B cell (primary cell): ENCODE measurements at regions not wholly inside any gene's neighbourhood (a gene's known extent, or its start where the extent isn't known, plus 50 kb on each side); places are given as distances from the start of the nearest gene placed in this dataset.

ENCODE experiments used
- ATAC-seq: fragments of 200-7000 bp; cut with Tn5 transposase; one replicate; pipeline ENCODE4 v1.10.0; 2021; ENCODE audit warnings: low read depth, mild to moderate bottlenecking, moderate number of reproducible peaks, moderate library complexity
- CTCF ChIA-PET: fragments of 350-600 bp; sonication (Branson Sonifier 250); formaldehyde crosslinking; loops from one replicate; lab custom pipeline; 2021; ENCODE audit warnings: antibody characterized with exemption, inconsistent platforms; lab: Charles Lee
- POLR2A ChIA-PET: fragments of 350-600 bp; sonication (Branson Sonifier 250); formaldehyde crosslinking; loops from one replicate; lab custom pipeline; 2021; ENCODE audit warnings: antibody characterized with exemption; lab: Charles Lee
- DNase-seq: peaks from one replicate; pipeline ENCODE4 v3.0.0; 2013
- H2AFZ ChIP-seq: 2 replicates; pipeline ENCODE4 v1.6.1; 2012; ENCODE audit warnings: mild to moderate bottlenecking, low read depth, low read length; ENCODE audit not compliant: insufficient read depth, poor library complexity, severe bottlenecking
- H3K27ac ChIP-seq, 2 donors: 1 replicate in 1 of 2; 2 replicates in 1 of 2; pipeline ENCODE4 v1.5.1; 2012 to 2013; ENCODE audit warnings: low read length in 2 of 2, mild to moderate bottlenecking in 2 of 2, moderate library complexity in 1 of 2
- H3K27me3 ChIP-seq, 4 experiments: fragments of 200-600 bp in 1 of 4; sonication (generic) in 1 of 4; replicated peaks in 1 of 4; 1 replicate in 2 of 4; 2 replicates in 2 of 4; pipeline versions ENCODE4 v1.6.1 to v1.7.0; 2013 to 2016; ENCODE audit warnings: low read length in 3 of 4, mild to moderate bottlenecking in 2 of 4, mixed read lengths in 1 of 4, moderate library complexity in 1 of 4; ENCODE audit not compliant: insufficient read depth in 4 of 4, control insufficient read depth in 3 of 4; ENCODE audit errors: control extremely low read depth in 1 of 4
- H3K36me3 ChIP-seq, 2 experiments: replicated peaks in 1 of 2; 1 replicate in 1 of 2; 2 replicates in 1 of 2; pipeline versions ENCODE4 v1.6.1 to v1.7.1; 2013; ENCODE audit warnings: low read length in 1 of 2; ENCODE audit not compliant: insufficient read depth in 2 of 2, control insufficient read depth in 1 of 2; ENCODE audit errors: control extremely low read depth in 1 of 2, extremely low read depth in 1 of 2
- H3K4me1 ChIP-seq, 2 donors: fragments of 200-600 bp in 1 of 2; sonication (generic) in 1 of 2; 1 replicate in 1 of 2; 2 replicates in 1 of 2; pipeline versions ENCODE4 v1.5.1 to v1.6.1; 2013 to 2017; ENCODE audit warnings: low read length in 2 of 2; ENCODE audit not compliant: control insufficient read depth in 2 of 2, insufficient read depth in 2 of 2
- H3K4me2 ChIP-seq: replicated peaks from 2 replicates; pipeline ENCODE3; 2012; ENCODE audit warnings: mild to moderate bottlenecking, low read depth, low read length; ENCODE audit not compliant: poor library complexity, severe bottlenecking
- H3K4me3 ChIP-seq, 5 experiments: fragments of 200-600 bp in 1 of 5; sonication (generic) in 1 of 5; 1 replicate in 3 of 5; 2 replicates in 2 of 5; pipeline versions ENCODE4 v1.5.1 to v1.7.0; 2011 to 2016; ENCODE audit warnings: low read length in 4 of 5, mild to moderate bottlenecking in 4 of 5, low read depth in 2 of 5, control low read depth in 1 of 5, moderate library complexity in 1 of 5; ENCODE audit not compliant: insufficient read depth in 1 of 5; ENCODE audit errors: control extremely low read depth in 1 of 5, extremely low read depth in 1 of 5
- H3K79me2 ChIP-seq: fragments of 200-600 bp; sonication (generic); one replicate; pipeline ENCODE4 v1.6.0; 2016; ENCODE audit warnings: low read length; ENCODE audit not compliant: control insufficient read depth, insufficient read depth
- H3K9ac ChIP-seq: fragments of 200-600 bp; sonication (generic); 2 replicates; pipeline ENCODE4 v1.6.1; 2017; ENCODE audit warnings: mild to moderate bottlenecking, low read length, moderate library complexity
- H3K9me3 ChIP-seq, 3 donors: one replicate each; pipeline versions ENCODE4 v1.6.1 to v1.7.1; 2013; ENCODE audit warnings: low read length in 2 of 3; ENCODE audit not compliant: control insufficient read depth in 2 of 3, insufficient read depth in 1 of 3; ENCODE audit errors: control extremely low read depth in 1 of 3
- H4K20me1 ChIP-seq: 2 replicates; pipeline ENCODE4 v1.6.0; 2012; ENCODE audit warnings: mild to moderate bottlenecking, low read length; ENCODE audit not compliant: insufficient read depth, control insufficient read depth, poor library complexity, severe bottlenecking
- H3K27ac Mint-ChIP-seq: one replicate; pipeline ENCODE4 v1.8.0; 2021; ENCODE audit warnings: mixed read lengths
- H3K27me3 Mint-ChIP-seq: one replicate; pipeline ENCODE4 v1.8.0; 2021; ENCODE audit warnings: mixed read lengths
- H3K4me1 Mint-ChIP-seq: one replicate; pipeline ENCODE4 v1.8.0; 2021; ENCODE audit warnings: mixed read lengths
- H3K4me3 Mint-ChIP-seq: one replicate; pipeline ENCODE4 v1.8.0; 2021; ENCODE audit warnings: mixed read lengths
- H3K9me3 Mint-ChIP-seq: one replicate; pipeline ENCODE4 v1.8.0; 2022; ENCODE audit warnings: mixed read lengths; ENCODE audit not compliant: insufficient read depth
- EZH2 ChIP-seq: IDR thresholded peaks from 2 replicates; pipeline ENCODE4 v1.6.1; 2012; ENCODE audit warnings: borderline replicate concordance, low read depth, mild to moderate bottlenecking, moderate library complexity, low read length; ENCODE audit not compliant: insufficient read depth, poor library complexity, severe bottlenecking
- WGBS: methylation state at CpG from one replicate; pipeline ENCODE4 v1.1.5; 2013; ENCODE audit warnings: missing lambda C conversion rate; ENCODE audit not compliant: insufficient coverage; 5-methylcytosine and 5-hydroxymethylcytosine counted together
- intact Hi-C: fragments of 100-400 bp; cut with micrococcal nuclease; formaldehyde crosslinking; loops from one replicate; pipeline ENCODE4 v1.10.0; 2022
- TF ChIP-seq, protein P1 (sequence below): fragments of 200-600 bp; IDR thresholded peaks from one replicate; pipeline ENCODE4 v1.8.0; 2022; ENCODE audit warnings: antibody characterized with exemption, mild to moderate bottlenecking

DNA sequence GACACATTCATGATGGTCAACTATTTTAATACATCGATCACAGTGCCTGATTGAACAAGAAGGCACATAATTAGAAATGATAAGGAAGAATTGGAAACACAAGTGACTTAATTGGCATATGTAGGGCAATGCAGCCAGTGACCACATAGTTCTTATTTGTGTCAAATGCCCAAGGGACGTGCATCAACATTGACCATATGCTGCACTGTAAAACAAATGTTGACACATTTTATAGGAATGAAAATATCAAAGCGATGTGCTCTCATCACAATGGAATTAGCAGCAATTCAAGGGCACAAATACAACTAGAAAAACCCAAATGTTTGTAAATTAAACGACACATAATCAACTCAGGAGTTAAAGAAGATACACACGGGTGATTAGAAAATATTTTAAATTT lies 948.3 kb upstream of the PRKX start:
- no CpG with 5 or more reads among the region's 5 CpGs for WGBS
- intact Hi-C loops = no loop called here

DNA sequence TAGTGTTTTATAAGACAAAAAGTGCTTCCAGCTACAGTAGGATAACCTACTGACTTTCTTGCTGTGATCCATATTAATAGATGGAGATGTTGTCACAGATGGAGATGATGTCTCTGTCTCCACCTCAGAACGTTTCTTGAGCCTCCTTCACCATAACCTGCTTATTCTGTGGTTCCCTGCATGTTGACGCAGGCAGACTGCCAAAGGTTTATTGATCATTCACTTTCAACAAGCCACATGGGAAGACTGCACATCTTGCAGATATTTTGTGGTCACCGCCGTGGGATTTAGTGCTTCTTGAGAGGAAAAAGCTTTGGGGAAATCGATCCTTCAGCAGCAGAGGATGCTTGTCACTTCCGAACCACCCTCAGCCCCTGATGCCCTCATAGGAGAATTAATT lies 943.0 kb upstream of the PRKX start:
- Mint-ChIP-seq H3K27me3 (no peaks in the 10 kb centered on the region), H3K4me1 (no peaks in the 10 kb centered on the region), H3K4me3 (no peak overlapping the region), H3K27ac (no peak overlapping the region), H3K9me3 (no peaks in the 10 kb centered on the region)
- POLR2A ChIA-PET = no interaction called here
- Histone ChIP-seq H3K4me1 (no peaks in the 10 kb centered on the region), H3K4me3 (no peak overlapping the region), H3K36me3 (no peaks in the 10 kb centered on the region), H3K9me3 (no peaks in the 10 kb centered on the region), H3K27ac (no peak overlapping the region), H4K20me1 (no peaks in the 10 kb centered on the region), H3K9ac (no peak overlapping the region), H3K4me2 (no peak overlapping the region), H3K79me2 (no peaks in the 10 kb centered on the region), H2AFZ (no peak overlapping the region), H3K27me3 (no peaks in the 10 kb centered on the region)
- TF ChIP-seq EZH2 = no peak
- TF ChIP-seq, protein P1, sequence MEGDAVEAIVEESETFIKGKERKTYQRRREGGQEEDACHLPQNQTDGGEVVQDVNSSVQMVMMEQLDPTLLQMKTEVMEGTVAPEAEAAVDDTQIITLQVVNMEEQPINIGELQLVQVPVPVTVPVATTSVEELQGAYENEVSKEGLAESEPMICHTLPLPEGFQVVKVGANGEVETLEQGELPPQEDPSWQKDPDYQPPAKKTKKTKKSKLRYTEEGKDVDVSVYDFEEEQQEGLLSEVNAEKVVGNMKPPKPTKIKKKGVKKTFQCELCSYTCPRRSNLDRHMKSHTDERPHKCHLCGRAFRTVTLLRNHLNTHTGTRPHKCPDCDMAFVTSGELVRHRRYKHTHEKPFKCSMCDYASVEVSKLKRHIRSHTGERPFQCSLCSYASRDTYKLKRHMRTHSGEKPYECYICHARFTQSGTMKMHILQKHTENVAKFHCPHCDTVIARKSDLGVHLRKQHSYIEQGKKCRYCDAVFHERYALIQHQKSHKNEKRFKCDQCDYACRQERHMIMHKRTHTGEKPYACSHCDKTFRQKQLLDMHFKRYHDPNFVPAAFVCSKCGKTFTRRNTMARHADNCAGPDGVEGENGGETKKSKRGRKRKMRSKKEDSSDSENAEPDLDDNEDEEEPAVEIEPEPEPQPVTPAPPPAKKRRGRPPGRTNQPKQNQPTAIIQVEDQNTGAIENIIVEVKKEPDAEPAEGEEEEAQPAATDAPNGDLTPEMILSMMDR = no peak
- ATAC-seq (no peak), DNase-seq (no peak)
- WGBS = 60% methylated on average over 2 of the region's 6 CpGs
- intact Hi-C loops = no loop called here
- CTCF ChIA-PET = no interaction called here

More for the DNA sequence above, 948.3 kb upstream of the PRKX start:
- Histone ChIP-seq H3K4me3 (no peak overlapping the region), H3K79me2 (no peaks in the 10 kb centered on the region), H4K20me1 (no peaks in the 10 kb centered on the region), H3K9me3 (no peaks in the 10 kb centered on the region), H3K27me3 (no peaks in the 10 kb centered on the region), H3K4me1 (no peaks in the 10 kb centered on the region), H2AFZ (no peak overlapping the region), H3K36me3 (no peaks in the 10 kb centered on the region), H3K9ac (no peak overlapping the region), H3K27ac (no peak overlapping the region), H3K4me2 (no peak overlapping the region)
- POLR2A ChIA-PET = no interaction called here
- Mint-ChIP-seq H3K27ac (no peak overlapping the region), H3K4me3 (no peak overlapping the region), H3K27me3 (no peaks in the 10 kb centered on the region), H3K4me1 (no peaks in the 10 kb centered on the region), H3K9me3 (no peaks in the 10 kb centered on the region)
- DNase-seq (no peak), ATAC-seq (no peak)
- TF ChIP-seq, protein P1 = no peak
- TF ChIP-seq EZH2 = no peak
- CTCF ChIA-PET = no interaction called here
